Nephron progenitor cell (in vitro differentiated cells): ENCODE measurements at regions not wholly inside any gene's neighbourhood (a gene's known extent, or its start where the extent isn't known, plus 50 kb on each side); places are given as distances from the start of the nearest gene placed in this dataset.

Experiments
- DNase-seq: peaks from one replicate; pipeline ENCODE4 v3.0.0; 2021
- H3K27ac Mint-ChIP-seq: 2 replicates; pipeline ENCODE4 v1.8.0; 2021; ENCODE audit warnings: mild to moderate bottlenecking, moderate library complexity, mixed read lengths
- H3K27me3 Mint-ChIP-seq: 2 replicates; pipeline ENCODE4 v1.8.0; 2021; ENCODE audit warnings: mild to moderate bottlenecking, low read depth, mixed read lengths; ENCODE audit not compliant: poor library complexity
- H3K36me3 Mint-ChIP-seq: 2 replicates; pipeline ENCODE4 v1.8.0; 2021; ENCODE audit warnings: low read depth, mixed read lengths
- H3K4me1 Mint-ChIP-seq: 2 replicates; pipeline ENCODE4 v1.8.0; 2021; ENCODE audit warnings: mixed read lengths
- H3K4me3 Mint-ChIP-seq: 2 replicates; pipeline ENCODE4 v1.8.0; 2021; ENCODE audit warnings: mild to moderate bottlenecking, moderate library complexity, mixed read lengths
- H3K9me3 Mint-ChIP-seq: 2 replicates; pipeline ENCODE4 v1.8.0; 2021; ENCODE audit warnings: mild to moderate bottlenecking, moderate library complexity, mixed read lengths
- TF ChIP-seq, protein P1 (sequence below): fragments of 200-600 bp; sonication (generic); IDR thresholded peaks from 2 replicates; pipeline ENCODE4 v1.5.0; 2021; ENCODE audit warnings: antibody characterized with exemption

GRCh38 chr5:99808657-99809230 lies 726.4 kb upstream of the FAM174A start:
- no peaks in the 10 kb centered on the region for H3K27me3 Mint-ChIP-seq
- TF ChIP-seq, protein P1, sequence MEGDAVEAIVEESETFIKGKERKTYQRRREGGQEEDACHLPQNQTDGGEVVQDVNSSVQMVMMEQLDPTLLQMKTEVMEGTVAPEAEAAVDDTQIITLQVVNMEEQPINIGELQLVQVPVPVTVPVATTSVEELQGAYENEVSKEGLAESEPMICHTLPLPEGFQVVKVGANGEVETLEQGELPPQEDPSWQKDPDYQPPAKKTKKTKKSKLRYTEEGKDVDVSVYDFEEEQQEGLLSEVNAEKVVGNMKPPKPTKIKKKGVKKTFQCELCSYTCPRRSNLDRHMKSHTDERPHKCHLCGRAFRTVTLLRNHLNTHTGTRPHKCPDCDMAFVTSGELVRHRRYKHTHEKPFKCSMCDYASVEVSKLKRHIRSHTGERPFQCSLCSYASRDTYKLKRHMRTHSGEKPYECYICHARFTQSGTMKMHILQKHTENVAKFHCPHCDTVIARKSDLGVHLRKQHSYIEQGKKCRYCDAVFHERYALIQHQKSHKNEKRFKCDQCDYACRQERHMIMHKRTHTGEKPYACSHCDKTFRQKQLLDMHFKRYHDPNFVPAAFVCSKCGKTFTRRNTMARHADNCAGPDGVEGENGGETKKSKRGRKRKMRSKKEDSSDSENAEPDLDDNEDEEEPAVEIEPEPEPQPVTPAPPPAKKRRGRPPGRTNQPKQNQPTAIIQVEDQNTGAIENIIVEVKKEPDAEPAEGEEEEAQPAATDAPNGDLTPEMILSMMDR, result no peak
- H3K9me3 Mint-ChIP-seq, result no peaks in the 10 kb centered on the region
- no peak overlapping the region for H3K27ac Mint-ChIP-seq
- no peak overlapping the region for H3K4me3 Mint-ChIP-seq
- DNase-seq, result no peak
- H3K4me1 Mint-ChIP-seq, result no peaks in the 10 kb centered on the region
- H3K36me3 Mint-ChIP-seq, result no peaks in the 10 kb centered on the region

DNA sequence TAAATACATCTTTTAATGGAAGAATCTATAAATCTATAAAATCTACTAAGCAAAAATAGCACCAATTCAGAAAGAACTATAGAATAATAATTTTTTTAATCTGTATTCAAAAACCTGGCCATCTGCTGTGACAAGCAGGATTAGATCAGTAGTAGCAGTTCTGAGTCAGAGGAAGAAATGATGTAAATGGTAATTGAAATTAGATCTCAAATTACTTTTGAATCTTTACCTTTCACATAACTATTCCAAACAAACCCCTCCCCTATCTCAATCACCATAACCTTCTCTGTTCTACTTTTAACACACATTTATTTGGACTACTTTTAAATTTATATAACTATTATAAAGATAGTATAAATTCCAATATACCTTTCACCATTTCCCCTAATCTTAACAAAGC lies 727.8 kb upstream of the FAM174A start:
- H3K4me3 Mint-ChIP-seq, result no peak overlapping the region
- TF ChIP-seq, protein P1, result no peak
- no peaks in the 10 kb centered on the region for H3K27me3 Mint-ChIP-seq
- no peaks in the 10 kb centered on the region for H3K9me3 Mint-ChIP-seq
- no peak overlapping the region for H3K27ac Mint-ChIP-seq
- H3K4me1 Mint-ChIP-seq, result no peaks in the 10 kb centered on the region
- no peak for DNase-seq
- no peaks in the 10 kb centered on the region for H3K36me3 Mint-ChIP-seq

GRCh38 chr5:99795031-99795430 lies 740.1 kb upstream of the FAM174A start:
- Mint-ChIP-seq H3K4me1 (no peaks in the 10 kb centered on the region), H3K4me3 (no peak overlapping the region), H3K27ac (no peak overlapping the region), H3K27me3 (no peaks in the 10 kb centered on the region), H3K36me3 (no peaks in the 10 kb centered on the region), H3K9me3 (no peaks in the 10 kb centered on the region)
- TF ChIP-seq, protein P1, result no peak
- DNase-seq, result no peak

- Mint-ChIP-seq H3K9me3 (no peaks in the 10 kb centered on the region), H3K36me3 (no peaks in the 10 kb centered on the region), H3K4me1 (no peaks in the 10 kb centered on the region), H3K27me3 (peaks cover 7% of the 10 kb centered on the region), H3K4me3 (no peak overlapping the region), H3K27ac (no peak overlapping the region)
- DNase-seq, result no peak
- TF ChIP-seq, protein P1, result no peak
These were observed 746.7 kb upstream of the FAM174A start for GRCh38 chr5:99788482-99788881.

DNA sequence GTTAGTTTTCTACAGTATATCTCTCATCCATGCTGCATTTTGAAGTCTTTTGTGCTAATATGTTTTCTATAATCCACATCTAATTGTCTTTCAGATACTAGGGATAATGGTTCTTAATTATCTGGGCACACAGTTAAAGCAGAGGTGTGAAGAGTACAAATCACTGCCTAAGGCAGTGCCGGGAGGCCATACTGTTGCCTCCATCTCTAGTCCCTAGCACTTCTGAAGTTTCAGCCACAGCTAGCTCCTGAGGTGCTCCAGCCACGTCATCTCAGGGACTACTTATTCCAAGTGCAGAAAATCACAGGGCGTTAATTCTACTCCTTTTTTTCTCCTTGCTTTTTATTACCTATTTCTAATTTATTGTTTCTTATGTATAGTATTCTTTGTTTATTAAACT lies 760.0 kb upstream of the FAM174A start:
- H3K27ac Mint-ChIP-seq, result no peak overlapping the region
- H3K9me3 Mint-ChIP-seq, result no peaks in the 10 kb centered on the region
- DNase-seq, result no peak
- peaks cover 19% of the 10 kb centered on the region for H3K4me1 Mint-ChIP-seq
- H3K27me3 Mint-ChIP-seq, result no peaks in the 10 kb centered on the region
- no peak overlapping the region for H3K4me3 Mint-ChIP-seq
- no peaks in the 10 kb centered on the region for H3K36me3 Mint-ChIP-seq
- TF ChIP-seq, protein P1, result no peak

GRCh38 chr5:99773290-99773689 lies 761.9 kb upstream of the FAM174A start:
- H3K4me1 Mint-ChIP-seq, result peaks cover 19% of the 10 kb centered on the region
- H3K36me3 Mint-ChIP-seq, result no peaks in the 10 kb centered on the region
- no peak overlapping the region for H3K4me3 Mint-ChIP-seq
- H3K27ac Mint-ChIP-seq, result no peak overlapping the region
- no peak for DNase-seq
- peaks cover 5% of the 10 kb centered on the region for H3K9me3 Mint-ChIP-seq
- TF ChIP-seq, protein P1, result no peak
- no peaks in the 10 kb centered on the region for H3K27me3 Mint-ChIP-seq
